HCT116 (cell line): ENCODE measurements at regions not wholly inside any gene's neighbourhood (a gene's known extent, or its start where the extent isn't known, plus 50 kb on each side); places are given as distances from the start of the nearest gene placed in this dataset.

Source experiments
- CEBPB ChIP-seq: IDR thresholded peaks from 2 replicates; pipeline ENCODE4 v1.6.1; 2012; ENCODE audit warnings: low read depth
- ELF1 ChIP-seq: IDR thresholded peaks from 2 replicates; pipeline ENCODE4 v1.6.1; 2012; ENCODE audit warnings: low read depth, borderline replicate concordance
- EZH2phosphoT487 ChIP-seq: fragments of 200-600 bp; IDR thresholded peaks from 2 replicates; pipeline ENCODE4 v1.6.1; 2018; ENCODE audit warnings: antibody characterized with exemption, borderline replicate concordance
- FOSL1 ChIP-seq: IDR thresholded peaks from 2 replicates; pipeline ENCODE4 v1.6.1; 2012; ENCODE audit warnings: low read depth
- POLR2A ChIP-seq: IDR thresholded peaks from 2 replicates; pipeline ENCODE4 v1.7.0; 2011; ENCODE audit warnings: borderline replicate concordance; ENCODE audit not compliant: insufficient read depth, insufficient read length; ENCODE audit errors: extremely low read depth
- POLR2AphosphoS5 ChIP-seq: IDR thresholded peaks from 2 replicates; pipeline ENCODE4 v1.6.1; 2011; ENCODE audit warnings: mild to moderate bottlenecking, low read depth, low read length, moderate library complexity
- YY1 ChIP-seq: IDR thresholded peaks from 2 replicates; pipeline ENCODE4 v1.6.1; 2011; ENCODE audit warnings: low read length, low read depth, moderate library complexity, mild to moderate bottlenecking; ENCODE audit not compliant: insufficient replicate concordance; ENCODE audit errors: extremely low read depth
- TF ChIP-seq, protein P1 (sequence below): IDR thresholded peaks from 2 replicates; pipeline ENCODE4 v1.6.1; 2012
- TF ChIP-seq, protein P2 (sequence below), 3 experiments: fragments of 200-600 bp in 1 of 3; sonication (generic) in 1 of 3; IDR thresholded peaks in 2 of 3; conservative IDR thresholded peaks in 1 of 3; 2 replicates each; pipeline ENCODE4 v1.5.1; 2012 to 2017; ENCODE audit warnings: low read depth in 2 of 3, low read length in 2 of 3, antibody characterized with exemption in 1 of 3, borderline replicate concordance in 1 of 3, control low read depth in 1 of 3, mild to moderate bottlenecking in 1 of 3, mixed read lengths in 1 of 3, mixed run types in 1 of 3, moderate library complexity in 1 of 3; ENCODE audit not compliant: insufficient read depth in 1 of 3
- TF ChIP-seq, protein P3 (sequence below): IDR thresholded peaks from 2 replicates; pipeline ENCODE4 v1.6.1; 2012

DNA sequence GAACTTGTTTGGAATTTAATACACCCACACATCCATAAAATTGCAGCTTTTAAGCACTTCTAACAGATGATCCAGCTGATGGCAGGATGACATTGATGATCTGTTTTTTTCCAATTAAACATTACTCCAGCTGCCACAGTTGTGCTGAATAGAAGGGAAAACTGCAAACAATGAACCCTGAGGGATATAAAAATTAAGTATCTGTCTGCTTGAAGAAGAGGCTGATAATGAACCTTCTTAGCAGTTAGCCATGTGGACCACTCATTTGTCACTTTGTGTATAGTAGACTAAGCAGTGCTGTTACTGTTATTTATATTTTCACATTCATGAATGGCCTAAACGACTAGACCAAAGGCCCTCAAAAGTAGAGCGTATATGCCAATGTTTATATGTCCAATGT lies 1201.0 kb upstream of the LRRTM1 start:
- TF ChIP-seq POLR2A = no peak
- TF ChIP-seq, protein P1, sequence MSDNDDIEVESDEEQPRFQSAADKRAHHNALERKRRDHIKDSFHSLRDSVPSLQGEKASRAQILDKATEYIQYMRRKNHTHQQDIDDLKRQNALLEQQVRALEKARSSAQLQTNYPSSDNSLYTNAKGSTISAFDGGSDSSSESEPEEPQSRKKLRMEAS = no peak
- no peak for TF ChIP-seq POLR2AphosphoS5
- TF ChIP-seq, protein P2, sequence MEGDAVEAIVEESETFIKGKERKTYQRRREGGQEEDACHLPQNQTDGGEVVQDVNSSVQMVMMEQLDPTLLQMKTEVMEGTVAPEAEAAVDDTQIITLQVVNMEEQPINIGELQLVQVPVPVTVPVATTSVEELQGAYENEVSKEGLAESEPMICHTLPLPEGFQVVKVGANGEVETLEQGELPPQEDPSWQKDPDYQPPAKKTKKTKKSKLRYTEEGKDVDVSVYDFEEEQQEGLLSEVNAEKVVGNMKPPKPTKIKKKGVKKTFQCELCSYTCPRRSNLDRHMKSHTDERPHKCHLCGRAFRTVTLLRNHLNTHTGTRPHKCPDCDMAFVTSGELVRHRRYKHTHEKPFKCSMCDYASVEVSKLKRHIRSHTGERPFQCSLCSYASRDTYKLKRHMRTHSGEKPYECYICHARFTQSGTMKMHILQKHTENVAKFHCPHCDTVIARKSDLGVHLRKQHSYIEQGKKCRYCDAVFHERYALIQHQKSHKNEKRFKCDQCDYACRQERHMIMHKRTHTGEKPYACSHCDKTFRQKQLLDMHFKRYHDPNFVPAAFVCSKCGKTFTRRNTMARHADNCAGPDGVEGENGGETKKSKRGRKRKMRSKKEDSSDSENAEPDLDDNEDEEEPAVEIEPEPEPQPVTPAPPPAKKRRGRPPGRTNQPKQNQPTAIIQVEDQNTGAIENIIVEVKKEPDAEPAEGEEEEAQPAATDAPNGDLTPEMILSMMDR (IDR thresholded peaks at IDR 0.05 in 2 of 3, conservative IDR thresholded peaks at IDR 0.05 in 1 of 3; ENCODE audit: borderline replicate concordance in 1 of 3, insufficient read depth in 1 of 3, low read depth in 2 of 3, low read length in 2 of 3) = no peak
- no peak for TF ChIP-seq CEBPB
- no peak for TF ChIP-seq EZH2phosphoT487
- TF ChIP-seq YY1 = no peak
- TF ChIP-seq, protein P3, sequence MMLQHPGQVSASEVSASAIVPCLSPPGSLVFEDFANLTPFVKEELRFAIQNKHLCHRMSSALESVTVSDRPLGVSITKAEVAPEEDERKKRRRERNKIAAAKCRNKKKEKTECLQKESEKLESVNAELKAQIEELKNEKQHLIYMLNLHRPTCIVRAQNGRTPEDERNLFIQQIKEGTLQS = no peak
- TF ChIP-seq FOSL1 = no peak
- no peak for TF ChIP-seq ELF1
